B cell (primary cell): ENCODE measurements at regions not wholly inside any gene's neighbourhood (a gene's known extent, or its start where the extent isn't known, plus 50 kb on each side); places are given as distances from the start of the nearest gene placed in this dataset.

Experiments
- ATAC-seq: fragments of 200-7000 bp; cut with Tn5 transposase; one replicate; pipeline ENCODE4 v1.10.0; 2021; ENCODE audit warnings: low read depth, mild to moderate bottlenecking, moderate number of reproducible peaks, moderate library complexity
- CTCF ChIA-PET: fragments of 350-600 bp; sonication (Branson Sonifier 250); formaldehyde crosslinking; loops from one replicate; lab custom pipeline; 2021; ENCODE audit warnings: antibody characterized with exemption, inconsistent platforms; lab: Charles Lee
- POLR2A ChIA-PET: fragments of 350-600 bp; sonication (Branson Sonifier 250); formaldehyde crosslinking; loops from one replicate; lab custom pipeline; 2021; ENCODE audit warnings: antibody characterized with exemption; lab: Charles Lee
- DNase-seq: peaks from one replicate; pipeline ENCODE4 v3.0.0; 2013
- H2AFZ ChIP-seq: 2 replicates; pipeline ENCODE4 v1.6.1; 2012; ENCODE audit warnings: mild to moderate bottlenecking, low read depth, low read length; ENCODE audit not compliant: insufficient read depth, poor library complexity, severe bottlenecking
- H3K27ac ChIP-seq, 2 donors: 1 replicate in 1 of 2; 2 replicates in 1 of 2; pipeline ENCODE4 v1.5.1; 2012 to 2013; ENCODE audit warnings: low read length in 2 of 2, mild to moderate bottlenecking in 2 of 2, moderate library complexity in 1 of 2
- H3K27me3 ChIP-seq, 4 experiments: fragments of 200-600 bp in 1 of 4; sonication (generic) in 1 of 4; replicated peaks in 1 of 4; 1 replicate in 2 of 4; 2 replicates in 2 of 4; pipeline versions ENCODE4 v1.6.1 to v1.7.0; 2013 to 2016; ENCODE audit warnings: low read length in 3 of 4, mild to moderate bottlenecking in 2 of 4, mixed read lengths in 1 of 4, moderate library complexity in 1 of 4; ENCODE audit not compliant: insufficient read depth in 4 of 4, control insufficient read depth in 3 of 4; ENCODE audit errors: control extremely low read depth in 1 of 4
- H3K36me3 ChIP-seq, 2 experiments: replicated peaks in 1 of 2; 1 replicate in 1 of 2; 2 replicates in 1 of 2; pipeline versions ENCODE4 v1.6.1 to v1.7.1; 2013; ENCODE audit warnings: low read length in 1 of 2; ENCODE audit not compliant: insufficient read depth in 2 of 2, control insufficient read depth in 1 of 2; ENCODE audit errors: control extremely low read depth in 1 of 2, extremely low read depth in 1 of 2
- H3K4me1 ChIP-seq, 2 donors: fragments of 200-600 bp in 1 of 2; sonication (generic) in 1 of 2; 1 replicate in 1 of 2; 2 replicates in 1 of 2; pipeline versions ENCODE4 v1.5.1 to v1.6.1; 2013 to 2017; ENCODE audit warnings: low read length in 2 of 2; ENCODE audit not compliant: control insufficient read depth in 2 of 2, insufficient read depth in 2 of 2
- H3K4me2 ChIP-seq: replicated peaks from 2 replicates; pipeline ENCODE3; 2012; ENCODE audit warnings: mild to moderate bottlenecking, low read depth, low read length; ENCODE audit not compliant: poor library complexity, severe bottlenecking
- H3K4me3 ChIP-seq, 5 experiments: fragments of 200-600 bp in 1 of 5; sonication (generic) in 1 of 5; 1 replicate in 3 of 5; 2 replicates in 2 of 5; pipeline versions ENCODE4 v1.5.1 to v1.7.0; 2011 to 2016; ENCODE audit warnings: low read length in 4 of 5, mild to moderate bottlenecking in 4 of 5, low read depth in 2 of 5, control low read depth in 1 of 5, moderate library complexity in 1 of 5; ENCODE audit not compliant: insufficient read depth in 1 of 5; ENCODE audit errors: control extremely low read depth in 1 of 5, extremely low read depth in 1 of 5
- H3K79me2 ChIP-seq: fragments of 200-600 bp; sonication (generic); one replicate; pipeline ENCODE4 v1.6.0; 2016; ENCODE audit warnings: low read length; ENCODE audit not compliant: control insufficient read depth, insufficient read depth
- H3K9ac ChIP-seq: fragments of 200-600 bp; sonication (generic); 2 replicates; pipeline ENCODE4 v1.6.1; 2017; ENCODE audit warnings: mild to moderate bottlenecking, low read length, moderate library complexity
- H3K9me3 ChIP-seq, 3 donors: one replicate each; pipeline versions ENCODE4 v1.6.1 to v1.7.1; 2013; ENCODE audit warnings: low read length in 2 of 3; ENCODE audit not compliant: control insufficient read depth in 2 of 3, insufficient read depth in 1 of 3; ENCODE audit errors: control extremely low read depth in 1 of 3
- H4K20me1 ChIP-seq: 2 replicates; pipeline ENCODE4 v1.6.0; 2012; ENCODE audit warnings: mild to moderate bottlenecking, low read length; ENCODE audit not compliant: insufficient read depth, control insufficient read depth, poor library complexity, severe bottlenecking
- H3K27ac Mint-ChIP-seq: one replicate; pipeline ENCODE4 v1.8.0; 2021; ENCODE audit warnings: mixed read lengths
- H3K27me3 Mint-ChIP-seq: one replicate; pipeline ENCODE4 v1.8.0; 2021; ENCODE audit warnings: mixed read lengths
- H3K4me1 Mint-ChIP-seq: one replicate; pipeline ENCODE4 v1.8.0; 2021; ENCODE audit warnings: mixed read lengths
- H3K4me3 Mint-ChIP-seq: one replicate; pipeline ENCODE4 v1.8.0; 2021; ENCODE audit warnings: mixed read lengths
- H3K9me3 Mint-ChIP-seq: one replicate; pipeline ENCODE4 v1.8.0; 2022; ENCODE audit warnings: mixed read lengths; ENCODE audit not compliant: insufficient read depth
- CTCF ChIP-seq: fragments of 200-600 bp; IDR thresholded peaks from one replicate; pipeline ENCODE4 v1.8.0; 2022; ENCODE audit warnings: antibody characterized with exemption, mild to moderate bottlenecking
- EZH2 ChIP-seq: IDR thresholded peaks from 2 replicates; pipeline ENCODE4 v1.6.1; 2012; ENCODE audit warnings: borderline replicate concordance, low read depth, mild to moderate bottlenecking, moderate library complexity, low read length; ENCODE audit not compliant: insufficient read depth, poor library complexity, severe bottlenecking
- WGBS: methylation state at CpG from one replicate; pipeline ENCODE4 v1.1.5; 2013; ENCODE audit warnings: missing lambda C conversion rate; ENCODE audit not compliant: insufficient coverage; 5-methylcytosine and 5-hydroxymethylcytosine counted together
- intact Hi-C: fragments of 100-400 bp; cut with micrococcal nuclease; formaldehyde crosslinking; loops from one replicate; pipeline ENCODE4 v1.10.0; 2022

DNA sequence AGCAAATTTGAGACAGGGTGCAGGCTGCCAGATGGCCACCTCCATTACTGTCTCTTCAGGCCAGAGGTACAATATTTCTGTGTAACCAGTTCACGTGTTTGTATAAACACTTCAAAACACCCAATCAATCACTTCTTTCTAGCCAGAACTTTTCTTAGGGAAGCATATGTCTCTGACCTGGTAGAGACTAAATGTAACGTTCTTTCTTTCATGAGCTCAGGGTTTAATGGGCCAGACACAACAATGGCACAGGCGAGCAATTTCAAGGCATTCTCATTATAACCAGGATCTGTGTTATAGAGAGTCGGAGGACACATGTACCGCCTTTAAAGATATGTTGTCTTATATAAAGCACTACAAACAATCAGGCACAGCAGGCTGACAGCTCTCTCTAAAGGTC is 1846.4 kb upstream of the PIK3C3 start:
- Histone ChIP-seq H3K79me2 (no peaks in the 10 kb centered on the region), H3K4me3 (no peak overlapping the region), H3K9me3 (no peaks in the 10 kb centered on the region), H3K27me3 (no peaks in the 10 kb centered on the region), H3K27ac (no peak overlapping the region), H3K36me3 (no peaks in the 10 kb centered on the region), H4K20me1 (no peaks in the 10 kb centered on the region), H3K4me2 (no peak overlapping the region), H3K9ac (no peak overlapping the region), H2AFZ (no peak overlapping the region), H3K4me1 (no peaks in the 10 kb centered on the region)
- Mint-ChIP-seq H3K9me3 (peaks cover 8% of the 10 kb centered on the region), H3K4me1 (no peaks in the 10 kb centered on the region), H3K27ac (no peak overlapping the region), H3K27me3 (no peaks in the 10 kb centered on the region), H3K4me3 (no peak overlapping the region)
- DNase-seq = no peak
- no peak for TF ChIP-seq CTCF
- no peak for TF ChIP-seq EZH2
- intact Hi-C loops = no loop called here
- WGBS = no CpG with 5 or more reads among the region's 5 CpGs
- ChIA-PET CTCF (no interaction called here), POLR2A (no interaction called here)
- no peak for ATAC-seq

GRCh38 chr18:40102903-40103302 is 1852.1 kb upstream of the PIK3C3 start:
- no peak overlapping the region for H3K27ac Mint-ChIP-seq
- DNase-seq = no peak
- peaks cover 3% of the 10 kb centered on the region for H3K9me3 Mint-ChIP-seq
- intact Hi-C loops = no loop called here
- no peaks in the 10 kb centered on the region for H3K27me3 ChIP-seq
- H3K4me1 ChIP-seq = no peaks in the 10 kb centered on the region
- H3K9ac ChIP-seq = no peak overlapping the region
- H3K4me3 Mint-ChIP-seq = no peak overlapping the region
- no peak for ATAC-seq
- ChIA-PET CTCF (no interaction called here), POLR2A (no interaction called here)
- no peaks in the 10 kb centered on the region for H3K36me3 ChIP-seq
- no peak overlapping the region for H3K4me2 ChIP-seq
- H3K9me3 ChIP-seq = no peaks in the 10 kb centered on the region
- no peak overlapping the region for H3K4me3 ChIP-seq
- no peaks in the 10 kb centered on the region for H3K4me1 Mint-ChIP-seq
- H3K27me3 Mint-ChIP-seq = no peaks in the 10 kb centered on the region
- no peak overlapping the region for H3K27ac ChIP-seq
- H4K20me1 ChIP-seq = no peaks in the 10 kb centered on the region
- no peaks in the 10 kb centered on the region for H3K79me2 ChIP-seq
- no peak overlapping the region for H2AFZ ChIP-seq
- TF ChIP-seq EZH2 (no peak), CTCF (no peak)
